ENCODE measurements at regions not wholly inside any gene's neighbourhood (a gene's known extent, or its start where the extent isn't known, plus 50 kb on each side); places are given as distances from the start of the nearest gene placed in this dataset.

- TF ChIP-seq CTCF (IDR thresholded peaks at IDR 0.05) = no peak
- TF ChIP-seq POLR2AphosphoS5 (IDR thresholded peaks at IDR 0.05) = no peak
Measured at GRCh38 chr21:18663663-18664062, 260.1 kb upstream of the TMPRSS15 start.
